Adrenal gland (tissue), 5 donors: ENCODE measurements at regions not wholly inside any gene's neighbourhood (a gene's known extent, or its start where the extent isn't known, plus 50 kb on each side); places are given as distances from the start of the nearest gene placed in this dataset.

Experiments
- CTCF ChIP-seq, 6 experiments: fragments of 450-650 bp in 4 of 6; fragments of 200-600 bp in 2 of 6; sonication (generic) in 1 of 6; IDR thresholded peaks; 1 replicate in 5 of 6; 2 replicates in 1 of 6; pipeline versions ENCODE4 v1.5.1 to v1.8.0; 2016 to 2021; ENCODE audit warnings: antibody characterized with exemption in 6 of 6, mild to moderate bottlenecking in 2 of 6, moderate library complexity in 1 of 6
- POLR2A ChIP-seq, 2 donors: fragments of 450-650 bp; IDR thresholded peaks; one replicate each; pipeline ENCODE4 v1.6.1; 2017; ENCODE audit warnings: antibody characterized with exemption in 2 of 2, mild to moderate bottlenecking in 2 of 2, moderate library complexity in 1 of 2
- donor health status: DM: no; HTN: no; CAD: no.

- TF ChIP-seq POLR2A (IDR thresholded peaks at IDR 0.05) (no peak), CTCF (IDR thresholded peaks at IDR 0.05) (no peak)
Measured at GRCh38 chr7:49091519-49091918, 167.2 kb downstream of the CDC14C start.
